ENCODE measurements at regions not wholly inside any gene's neighbourhood (a gene's known extent, or its start where the extent isn't known, plus 50 kb on each side); places are given as distances from the start of the nearest gene placed in this dataset.

GRCh38 chr17:71037386-71037785, 868.1 kb downstream of the KCNJ2 start:
- TF ChIP-seq EP300 (IDR thresholded peaks at IDR 0.05; ENCODE audit: borderline replicate concordance): no peak
- no peak for TF ChIP-seq NFIC (IDR thresholded peaks at IDR 0.05)
